ENCODE measurements at regions not wholly inside any gene's neighbourhood (a gene's known extent, or its start where the extent isn't known, plus 50 kb on each side); places are given as distances from the start of the nearest gene placed in this dataset.
A peak's percentile ranks its signal among the peaks of the same experiment; 100 is the strongest.

DNA sequence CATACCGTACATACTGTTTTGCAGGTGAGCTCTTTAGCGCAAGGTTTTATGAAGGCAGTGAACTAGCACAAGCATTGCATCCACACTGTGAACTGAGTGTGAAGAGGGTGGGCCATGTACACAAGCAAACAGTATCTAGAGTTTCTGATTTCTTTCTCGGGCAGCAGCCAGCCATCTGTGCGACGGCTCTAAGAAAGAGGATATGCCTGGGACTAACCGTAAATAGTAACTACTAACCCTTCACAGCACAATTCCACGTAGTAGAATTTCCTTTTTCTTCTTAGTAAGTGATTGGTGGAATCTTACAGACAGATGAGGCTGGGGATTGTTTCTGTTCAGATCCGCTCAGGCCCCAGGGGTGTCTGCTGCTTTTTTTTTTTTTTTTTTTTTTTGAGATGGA, 89.0 kb downstream of the DRD1 start:
- Histone ChIP-seq H3K27me3 (ENCODE audit: control insufficient read depth, insufficient read depth, low read length) (no peaks in the 10 kb centered on the region), H3K36me3 (ENCODE audit: control insufficient read depth, insufficient read depth, low read length) (no peaks in the 10 kb centered on the region), H3K4me3 (ENCODE audit: low read depth, low read length) (no peak overlapping the region)
- TF ChIP-seq, protein P1, sequence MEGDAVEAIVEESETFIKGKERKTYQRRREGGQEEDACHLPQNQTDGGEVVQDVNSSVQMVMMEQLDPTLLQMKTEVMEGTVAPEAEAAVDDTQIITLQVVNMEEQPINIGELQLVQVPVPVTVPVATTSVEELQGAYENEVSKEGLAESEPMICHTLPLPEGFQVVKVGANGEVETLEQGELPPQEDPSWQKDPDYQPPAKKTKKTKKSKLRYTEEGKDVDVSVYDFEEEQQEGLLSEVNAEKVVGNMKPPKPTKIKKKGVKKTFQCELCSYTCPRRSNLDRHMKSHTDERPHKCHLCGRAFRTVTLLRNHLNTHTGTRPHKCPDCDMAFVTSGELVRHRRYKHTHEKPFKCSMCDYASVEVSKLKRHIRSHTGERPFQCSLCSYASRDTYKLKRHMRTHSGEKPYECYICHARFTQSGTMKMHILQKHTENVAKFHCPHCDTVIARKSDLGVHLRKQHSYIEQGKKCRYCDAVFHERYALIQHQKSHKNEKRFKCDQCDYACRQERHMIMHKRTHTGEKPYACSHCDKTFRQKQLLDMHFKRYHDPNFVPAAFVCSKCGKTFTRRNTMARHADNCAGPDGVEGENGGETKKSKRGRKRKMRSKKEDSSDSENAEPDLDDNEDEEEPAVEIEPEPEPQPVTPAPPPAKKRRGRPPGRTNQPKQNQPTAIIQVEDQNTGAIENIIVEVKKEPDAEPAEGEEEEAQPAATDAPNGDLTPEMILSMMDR (IDR thresholded peaks at IDR 0.05; ENCODE audit: insufficient read depth, low read length, severe bottlenecking), result no peak
- DNase-seq (ENCODE audit: low read depth) (no peak), FAIRE-seq (no peak)

GRCh38 chr5:175353926-175354325, 90.1 kb downstream of the DRD1 start:
- FAIRE-seq (no peak), DNase-seq (ENCODE audit: low read depth) (no peak)
- Histone ChIP-seq H3K4me3 (ENCODE audit: low read depth, low read length) (no peak overlapping the region), H3K36me3 (ENCODE audit: control insufficient read depth, insufficient read depth, low read length) (no peaks in the 10 kb centered on the region), H3K27me3 (ENCODE audit: control insufficient read depth, insufficient read depth, low read length) (no peaks in the 10 kb centered on the region)
- TF ChIP-seq, protein P1 (IDR thresholded peaks at IDR 0.05; ENCODE audit: insufficient read depth, low read length, severe bottlenecking), result no peak

GRCh38 chr5:175351897-175352590, 91.9 kb downstream of the DRD1 start:
- Histone ChIP-seq H3K27me3 (ENCODE audit: control insufficient read depth, insufficient read depth, low read length) (no peaks in the 10 kb centered on the region), H3K36me3 (ENCODE audit: control insufficient read depth, insufficient read depth, low read length) (no peaks in the 10 kb centered on the region), H3K4me3 (ENCODE audit: low read depth, low read length) (no peak overlapping the region)
- TF ChIP-seq, protein P1 (IDR thresholded peaks at IDR 0.05; ENCODE audit: insufficient read depth, low read length, severe bottlenecking), result no peak
- DNase-seq (ENCODE audit: low read depth) (no peak), FAIRE-seq (no peak)

DNA sequence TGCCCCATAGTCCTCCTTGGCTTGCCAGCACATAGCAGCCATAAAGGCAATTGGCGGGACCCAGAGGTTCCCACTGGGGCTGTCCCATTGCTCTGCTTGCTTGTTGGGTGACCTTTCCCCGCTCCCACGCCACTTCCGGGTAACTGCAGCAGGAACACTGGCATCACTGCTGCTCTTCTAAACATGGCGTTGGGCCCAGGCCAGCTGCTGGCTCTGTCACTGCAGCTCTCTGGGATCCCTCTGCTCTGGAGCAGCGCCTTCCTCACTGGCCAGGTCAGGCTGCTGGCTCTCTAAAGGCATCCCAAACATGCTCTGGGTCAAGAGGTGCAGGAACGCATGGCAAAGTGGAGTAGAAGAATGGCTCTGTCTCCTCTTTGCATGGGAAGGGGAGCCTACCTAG, 92.9 kb downstream of the DRD1 start:
- no peak overlapping the region for H3K4me3 ChIP-seq (ENCODE audit: low read depth, low read length)
- TF ChIP-seq, protein P1 (IDR thresholded peaks at IDR 0.05; ENCODE audit: insufficient read depth, low read length, severe bottlenecking), result no peak
- FAIRE-seq (no peak), DNase-seq (ENCODE audit: low read depth) (no peak)
- no peaks in the 10 kb centered on the region for H3K36me3 ChIP-seq (ENCODE audit: control insufficient read depth, insufficient read depth, low read length)
- no peaks in the 10 kb centered on the region for H3K27me3 ChIP-seq (ENCODE audit: control insufficient read depth, insufficient read depth, low read length)

GRCh38 chr5:175347931-175348330, 96.1 kb downstream of the DRD1 start:
- no peak for FAIRE-seq
- no peak for DNase-seq (ENCODE audit: low read depth)
- TF ChIP-seq, protein P1 (IDR thresholded peaks at IDR 0.05; ENCODE audit: insufficient read depth, low read length, severe bottlenecking), result no peak

DNA sequence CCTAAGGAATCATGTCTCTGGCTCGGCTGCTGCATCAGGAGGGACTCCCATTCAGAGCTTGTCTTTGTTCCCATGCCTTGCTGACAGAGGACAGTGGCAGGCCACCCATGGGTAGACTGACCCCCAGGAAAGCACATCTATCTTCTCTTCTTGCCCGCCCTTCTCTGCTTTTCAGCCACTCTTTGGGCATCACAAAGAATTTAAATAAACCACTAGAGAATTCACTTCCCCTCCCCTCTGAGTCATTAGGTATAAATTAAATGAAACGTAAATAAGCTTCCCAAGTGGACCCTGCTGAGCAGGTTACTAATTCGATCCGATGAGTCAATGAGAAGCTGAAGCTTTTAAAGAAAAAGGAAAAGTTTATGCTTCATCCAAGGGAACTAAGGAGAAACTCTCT, 97.0 kb downstream of the DRD1 start:
- FAIRE-seq (no peak), DNase-seq (ENCODE audit: low read depth) (peak; percentile 83)
- TF ChIP-seq, protein P1 (IDR thresholded peaks at IDR 0.05; ENCODE audit: insufficient read depth, low read length, severe bottlenecking), result no peak
- no peaks in the 10 kb centered on the region for H3K27me3 ChIP-seq (ENCODE audit: control insufficient read depth, insufficient read depth, low read length)
- no peak overlapping the region for H3K4me3 ChIP-seq (ENCODE audit: low read depth, low read length)
- no peaks in the 10 kb centered on the region for H3K36me3 ChIP-seq (ENCODE audit: control insufficient read depth, insufficient read depth, low read length)

More at GRCh38 chr5:175347931-175348330, 96.1 kb downstream of the DRD1 start:
- H3K36me3 ChIP-seq (ENCODE audit: control insufficient read depth, insufficient read depth, low read length), result no peaks in the 10 kb centered on the region
- no peak overlapping the region for H3K4me3 ChIP-seq (ENCODE audit: low read depth, low read length)
- H3K27me3 ChIP-seq (ENCODE audit: control insufficient read depth, insufficient read depth, low read length), result no peaks in the 10 kb centered on the region
